Activated T-cell treated with anti-CD3 and anti-CD28 coated beads, Interleukin-2, amount 50 U/mL, for 48 hours (primary cell): ENCODE measurements at regions not wholly inside any gene's neighbourhood (a gene's known extent, or its start where the extent isn't known, plus 50 kb on each side); places are given as distances from the start of the nearest gene placed in this dataset.

Experiments
- DNase-seq, 2 experiments: peaks; one replicate each; pipeline ENCODE4 v3.0.0-alpha.2; 2020

GRCh38 chr7:121488111-121488650, 92.1 kb upstream of the FAM3C start:
- no peak for DNase-seq

DNA sequence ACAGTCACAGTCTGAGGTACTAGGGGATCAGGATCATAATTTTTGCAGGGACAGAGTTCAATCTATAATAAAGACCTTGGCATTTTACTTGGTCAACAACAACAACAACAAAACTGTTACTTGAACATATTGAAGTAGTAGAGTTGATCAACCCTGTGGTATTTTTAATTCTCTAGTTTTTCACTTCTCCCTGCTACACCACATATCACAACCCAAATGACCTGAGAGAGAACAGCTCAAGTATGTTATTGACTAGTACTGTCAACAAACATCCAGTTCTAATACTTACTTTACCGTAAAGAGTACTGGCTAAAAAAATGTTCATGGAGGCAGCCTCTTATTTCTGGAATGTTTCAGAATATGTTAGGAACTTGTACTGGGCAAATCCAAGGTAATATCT, 90.5 kb upstream of the FAM3C start:
- no peak for DNase-seq

GRCh38 chr7:121485467-121486243, 89.5 kb upstream of the FAM3C start:
- DNase-seq = no peak

DNA sequence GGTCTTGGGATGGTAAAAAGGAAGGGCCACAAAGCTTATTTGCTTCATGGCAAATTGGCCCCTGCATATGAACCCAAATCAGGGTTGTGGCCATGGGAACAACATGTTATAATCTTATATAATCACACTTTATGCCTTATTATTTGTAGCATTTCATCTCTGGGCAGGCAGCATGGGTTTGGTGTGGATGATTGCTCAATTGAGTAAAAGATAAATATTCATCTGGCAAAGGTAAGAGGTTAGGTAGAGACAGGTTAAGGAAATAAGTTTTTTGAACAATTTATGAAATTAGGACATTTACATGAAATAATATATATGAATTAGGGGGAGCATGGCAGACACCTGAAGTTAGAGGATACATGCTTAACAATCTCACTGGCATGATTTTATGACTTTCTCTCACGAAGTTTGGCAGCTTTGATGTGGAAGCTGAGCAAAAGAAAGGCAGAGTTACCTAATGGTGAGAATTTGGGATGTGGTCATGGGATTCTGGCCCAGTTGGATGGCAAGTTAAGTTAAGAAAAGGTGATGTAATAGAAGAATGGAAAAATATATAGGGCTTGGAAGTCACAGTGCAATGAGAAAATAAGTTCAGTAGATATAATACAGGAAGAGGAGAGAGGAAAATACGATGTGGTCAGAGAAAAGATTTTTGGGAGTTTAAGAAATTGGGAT, 88.1 kb upstream of the FAM3C start:
- DNase-seq = no peak

- DNase-seq = no peak
Observed at GRCh38 chr7:121480566-121481335, 84.6 kb upstream of the FAM3C start.

GRCh38 chr7:121480058-121480457, 84.0 kb upstream of the FAM3C start:
- no peak for DNase-seq

GRCh38 chr7:121479466-121479865, 83.4 kb upstream of the FAM3C start:
- no peak for DNase-seq

DNA sequence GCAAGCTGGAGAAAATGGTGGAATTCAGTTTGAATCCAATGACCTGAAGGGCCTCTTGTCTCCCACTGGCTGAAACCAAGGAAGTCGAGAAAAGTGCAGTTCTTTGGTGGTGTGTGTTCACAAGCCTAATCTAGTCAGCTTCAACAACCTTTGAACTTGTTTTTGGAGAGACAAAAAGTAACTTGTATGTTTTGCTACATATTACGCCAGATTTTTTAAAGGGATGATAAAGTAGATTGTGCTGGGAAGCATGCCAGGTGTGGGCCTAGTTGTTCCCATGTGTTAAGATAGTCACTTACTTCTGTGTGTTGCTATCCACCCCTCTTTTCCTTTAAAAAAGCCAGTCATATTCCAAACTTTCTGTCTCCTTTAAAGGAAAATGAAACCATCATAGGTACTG, 79.7 kb upstream of the FAM3C start:
- no peak for DNase-seq

DNA sequence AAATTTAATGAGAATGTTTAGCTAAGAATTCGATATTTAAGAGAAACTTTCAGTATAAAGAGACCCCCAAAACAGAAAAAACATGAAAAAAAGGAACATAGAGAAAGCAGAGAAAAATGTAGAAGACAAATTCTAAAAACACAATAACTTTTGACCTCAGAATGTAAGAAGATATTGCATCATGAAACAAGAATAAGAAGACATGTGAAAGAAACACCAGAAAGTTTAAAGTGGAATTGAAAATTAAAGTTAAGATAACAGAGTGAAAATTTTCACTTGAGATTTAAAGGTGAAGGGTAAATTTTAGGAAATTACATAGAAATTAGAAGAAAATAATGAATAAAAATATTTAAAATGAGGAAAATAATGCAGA, 78.2 kb upstream of the FAM3C start:
- no peak for DNase-seq

GRCh38 chr7:121473645-121474300, 77.7 kb upstream of the FAM3C start:
- DNase-seq = no peak

- no peak for DNase-seq
Observed at GRCh38 chr7:121466455-121466854, 70.3 kb upstream of the FAM3C start.

DNA sequence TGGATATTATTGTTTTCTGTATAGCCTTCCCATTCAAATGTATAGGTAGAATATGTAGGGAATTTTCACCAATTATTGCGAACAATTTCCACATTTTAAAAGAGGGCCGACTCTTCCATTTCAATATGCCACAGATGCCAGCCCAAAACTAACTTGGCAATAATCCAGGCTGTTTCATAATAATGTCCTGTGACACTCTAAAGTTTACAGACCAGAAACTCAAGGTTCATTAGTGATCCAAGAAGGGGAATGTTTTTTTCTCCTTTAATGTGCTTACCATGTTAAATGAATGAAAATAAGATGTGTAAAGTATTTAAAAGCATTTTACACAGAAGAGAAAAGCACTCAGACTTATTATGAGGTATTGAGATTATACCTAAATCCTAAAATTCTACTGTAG, 63.0 kb upstream of the FAM3C start:
- DNase-seq = no peak

GRCh38 chr7:121456785-121457359, 60.8 kb upstream of the FAM3C start:
- DNase-seq = no peak

GRCh38 chr7:121456015-121456414, 59.9 kb upstream of the FAM3C start:
- no peak for DNase-seq

DNA sequence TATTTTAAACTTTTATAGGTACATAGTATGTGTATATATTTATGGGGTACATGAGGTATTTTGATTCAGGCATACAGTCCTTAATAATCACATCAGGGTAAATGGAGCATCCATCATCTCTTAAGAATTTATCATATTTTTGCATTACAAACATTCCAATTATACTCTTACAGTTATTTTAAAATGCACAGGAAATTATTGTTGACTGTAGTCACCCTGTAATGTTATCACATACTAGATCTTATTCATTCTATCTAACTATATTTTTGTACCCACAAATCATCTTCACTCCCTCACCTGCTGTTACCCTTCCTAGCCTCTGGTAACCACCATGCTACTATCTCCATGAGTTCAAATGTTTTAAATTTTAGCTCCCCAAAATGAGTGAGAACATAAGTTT, 56.3 kb upstream of the FAM3C start:
- DNase-seq = no peak

- DNase-seq = no peak
Observed at GRCh38 chr7:121451367-121452094, 55.4 kb upstream of the FAM3C start.

GRCh38 chr7:121450631-121451198, 54.6 kb upstream of the FAM3C start:
- DNase-seq = no peak

- DNase-seq = no peak
Observed at GRCh38 chr7:121449735-121450240, 53.7 kb upstream of the FAM3C start.

GRCh38 chr7:121449329-121449728, 53.2 kb upstream of the FAM3C start:
- no peak for DNase-seq

DNA sequence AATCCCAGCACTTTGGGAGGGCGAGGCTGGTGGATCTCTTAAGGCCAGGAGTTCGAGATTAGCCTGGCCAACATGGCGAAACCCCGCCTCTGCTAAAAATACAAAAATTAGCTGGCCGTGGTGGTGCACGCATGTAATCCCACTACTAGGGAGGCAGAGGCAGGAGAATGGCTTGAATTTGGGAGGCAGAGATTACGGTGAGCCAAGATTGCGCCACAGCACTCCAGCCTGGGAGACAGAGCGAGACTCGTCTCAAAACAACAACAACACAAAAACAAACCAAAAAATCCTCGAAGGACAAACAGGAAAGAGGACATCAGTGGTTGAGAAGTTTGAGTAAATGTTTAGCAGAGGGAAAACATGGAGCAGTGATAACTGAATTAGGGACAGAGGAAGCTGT, 52.3 kb upstream of the FAM3C start:
- no peak for DNase-seq

GRCh38 chr7:121447911-121448300, 51.8 kb upstream of the FAM3C start:
- no peak for DNase-seq
